NCI-H2196 treated with DMSO at 0.1 percent for 48 hours (cell line): ENCODE measurements at regions not wholly inside any gene's neighbourhood (a gene's known extent, or its start where the extent isn't known, plus 50 kb on each side); places are given as distances from the start of the nearest gene placed in this dataset.
"Not testable (repeated sequence)": the region's sequence is repeated elsewhere in the genome, so short reads cannot be mapped to it uniquely, and the experiment has no call there.

ENCODE experiments used
- DNase-seq: peaks from one replicate; lab custom pipeline; 2025; ENCODE audit not compliant: unreplicated experiment; lab: John Stamatoyannopoulos, UW

DNA sequence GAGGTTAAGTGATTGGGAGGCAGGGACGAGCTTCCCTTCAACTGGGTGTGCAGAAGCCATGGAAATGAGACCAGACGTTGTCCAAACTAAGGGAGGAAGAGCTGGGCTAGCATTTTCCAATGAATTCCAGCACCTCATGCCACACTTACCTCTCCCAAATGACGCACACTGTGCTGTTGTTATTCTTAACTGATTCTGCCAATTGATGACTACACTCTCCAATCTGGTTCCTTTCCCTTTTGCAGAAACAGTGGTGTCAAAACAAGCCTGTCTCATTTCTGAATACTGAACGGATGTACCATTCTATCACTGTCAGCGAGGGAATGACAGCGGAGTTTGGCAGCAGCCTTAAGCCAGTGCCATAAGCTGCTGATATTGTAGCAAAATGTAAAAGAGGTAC, 380.5 kb upstream of the HNRNPA3 start:
- DNase-seq = no peak

DNA sequence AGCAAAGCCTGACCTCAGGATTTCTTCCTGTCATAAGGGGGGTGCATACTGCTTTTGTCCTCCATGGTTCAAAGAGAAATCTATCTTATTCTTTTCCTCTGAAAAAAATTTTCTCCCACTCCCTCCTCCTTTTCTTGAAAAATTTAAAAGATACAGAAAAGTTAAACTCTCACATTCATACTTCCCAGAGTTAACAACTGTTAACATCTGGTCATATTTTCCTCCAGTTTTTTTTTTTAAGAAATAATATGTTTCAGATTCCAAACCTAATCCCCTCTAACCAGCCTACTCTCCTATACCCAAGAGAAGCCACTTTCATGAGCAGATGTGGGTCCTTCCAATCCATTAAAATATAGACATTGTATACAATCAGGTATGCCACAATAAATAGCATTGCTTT, 378.9 kb upstream of the HNRNPA3 start:
- no peak for DNase-seq

GRCh38 chr2:176834226-176834625, 378.4 kb upstream of the HNRNPA3 start:
- no peak for DNase-seq

GRCh38 chr2:176843208-176843607, 369.4 kb upstream of the HNRNPA3 start:
- no peak for DNase-seq

- DNase-seq = no peak
Measured at GRCh38 chr2:176844461-176844860, 368.1 kb upstream of the HNRNPA3 start.

GRCh38 chr2:176845718-176846117, 366.9 kb upstream of the HNRNPA3 start:
- no peak for DNase-seq

- no peak for DNase-seq
Measured at GRCh38 chr2:176847575-176847974, 365.0 kb upstream of the HNRNPA3 start.

GRCh38 chr2:176848844-176849243, 363.8 kb upstream of the HNRNPA3 start:
- DNase-seq = no peak

DNA sequence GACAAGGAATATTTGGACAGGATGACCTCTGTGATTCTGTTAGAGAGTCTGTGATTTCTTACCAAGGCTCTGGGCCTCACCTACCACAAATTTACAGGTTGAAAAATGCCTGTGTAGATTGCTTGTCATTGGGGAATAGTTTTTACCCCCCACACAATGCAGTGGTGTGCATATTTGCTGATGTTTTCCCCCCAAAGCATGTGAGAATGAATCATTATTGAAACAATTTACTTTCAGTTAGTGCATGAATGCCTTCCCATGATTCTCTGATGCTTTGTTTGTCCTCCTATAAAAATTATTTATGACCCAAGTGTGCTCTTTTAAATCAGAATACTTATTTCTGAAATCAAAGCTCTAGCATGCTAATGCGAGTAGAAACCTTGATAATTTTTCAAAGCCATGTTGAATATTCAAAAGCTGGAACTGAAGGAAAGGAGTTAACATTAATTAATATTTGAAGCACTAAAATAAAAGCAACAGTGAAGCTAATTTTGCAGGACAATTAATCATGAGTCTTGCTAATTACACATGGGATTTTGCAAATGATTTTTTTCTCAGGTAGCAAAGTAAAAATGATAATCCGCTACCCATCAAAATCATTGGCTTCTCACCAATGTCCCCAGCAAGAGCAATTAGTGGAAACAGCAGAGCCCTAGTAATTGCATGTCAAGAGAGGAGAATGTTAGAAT, 361.2 kb upstream of the HNRNPA3 start:
- DNase-seq = no peak

DNA sequence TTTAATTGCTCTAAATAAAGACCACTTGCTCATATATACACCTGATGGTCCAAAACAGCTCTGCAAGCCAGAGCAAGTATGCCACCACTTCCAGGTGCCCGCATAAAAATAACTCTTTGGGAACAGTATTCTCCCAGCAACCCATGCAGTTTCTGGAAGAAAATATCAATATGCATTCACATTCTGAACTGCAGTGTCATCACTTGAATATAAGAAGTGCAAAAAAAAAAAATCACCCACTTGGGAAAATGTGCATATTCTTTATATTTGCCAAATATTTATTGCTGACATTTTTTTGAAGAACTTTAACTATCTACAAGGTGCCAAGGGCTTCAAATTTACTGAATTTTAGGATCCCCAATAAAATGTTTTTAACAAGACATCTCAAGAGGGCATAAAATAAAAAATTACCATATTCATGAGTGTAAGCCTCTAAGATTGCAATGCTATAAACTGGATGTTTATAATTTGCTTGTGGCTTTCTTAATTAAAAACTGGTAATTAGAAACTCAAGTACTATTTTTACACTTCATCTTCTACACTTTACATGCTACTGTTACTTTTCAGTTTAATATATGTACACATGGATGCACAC, 360.6 kb upstream of the HNRNPA3 start:
- DNase-seq = no peak

- peak; percentile 12 for DNase-seq
Measured at GRCh38 chr2:176852667-176853066, 359.9 kb upstream of the HNRNPA3 start.

DNA sequence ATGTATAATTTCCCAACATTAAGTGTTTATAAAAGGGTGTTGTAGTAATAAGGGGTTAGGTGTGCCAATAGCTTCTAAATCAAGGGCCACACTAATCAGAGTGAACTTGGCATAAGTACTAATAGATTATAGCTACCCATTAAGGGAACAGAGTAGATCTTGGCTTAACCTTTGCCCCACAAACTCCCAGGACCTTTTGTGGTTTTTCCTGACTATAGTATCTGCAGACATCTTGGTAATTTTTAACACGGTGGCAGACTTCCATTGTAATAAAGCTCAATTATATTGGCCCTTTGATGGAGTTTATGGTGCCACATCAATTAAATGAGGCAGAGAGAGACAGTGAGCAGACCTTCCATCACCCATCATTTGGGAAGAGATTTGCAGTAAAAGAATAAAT, 358.5 kb upstream of the HNRNPA3 start:
- no peak for DNase-seq

- DNase-seq = peak; percentile 54
Measured at GRCh38 chr2:176854878-176855277, 357.7 kb upstream of the HNRNPA3 start.

- DNase-seq = no peak
Measured at GRCh38 chr2:176856683-176857082, 355.9 kb upstream of the HNRNPA3 start.

GRCh38 chr2:176865336-176865735, 347.3 kb upstream of the HNRNPA3 start:
- DNase-seq = no peak

- no peak for DNase-seq
Measured at GRCh38 chr2:176872406-176872805, 340.2 kb upstream of the HNRNPA3 start.

DNA sequence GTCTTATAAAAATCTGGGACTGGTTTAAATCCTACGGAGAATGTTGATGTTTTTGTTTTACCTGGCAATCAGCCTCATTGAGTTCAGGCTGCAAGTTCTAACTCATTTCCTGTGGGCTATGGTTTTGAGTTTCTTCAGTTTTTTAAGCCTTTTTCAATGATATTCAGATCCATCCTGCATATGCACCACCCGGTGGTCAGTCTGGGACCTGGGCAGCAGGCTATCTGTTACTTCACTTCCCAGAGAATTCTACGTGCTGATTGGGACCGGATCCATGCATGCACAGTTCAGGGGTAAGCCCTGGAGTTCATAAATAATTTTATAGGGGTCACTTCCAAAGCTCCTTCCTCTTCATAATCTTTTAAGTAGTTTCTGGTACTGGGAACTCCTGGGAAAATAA, 339.2 kb upstream of the HNRNPA3 start:
- DNase-seq = no peak

- no peak for DNase-seq
Measured at GRCh38 chr2:176876493-176877103, 336.0 kb upstream of the HNRNPA3 start.

GRCh38 chr2:176879426-176879995, 333.1 kb upstream of the HNRNPA3 start:
- DNase-seq = no peak

DNA sequence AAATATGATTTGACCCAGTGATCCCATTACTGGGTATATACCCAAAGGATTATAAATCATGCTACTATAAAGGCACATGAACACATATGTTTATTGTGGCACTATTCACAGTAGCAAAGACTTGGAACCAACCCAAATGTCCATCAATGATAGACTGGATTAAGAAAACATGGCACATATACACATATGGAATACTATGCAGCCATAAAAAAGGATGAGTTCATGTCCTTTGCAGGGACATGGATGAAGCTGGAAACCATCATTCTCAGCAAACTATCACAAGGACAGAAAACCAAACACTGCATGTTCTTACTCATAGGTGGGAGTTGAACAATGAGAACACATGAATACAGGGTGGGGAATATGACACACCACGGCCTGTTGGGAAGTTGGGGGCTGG, 330.5 kb upstream of the HNRNPA3 start:
- not testable (repeated sequence) for DNase-seq

DNA sequence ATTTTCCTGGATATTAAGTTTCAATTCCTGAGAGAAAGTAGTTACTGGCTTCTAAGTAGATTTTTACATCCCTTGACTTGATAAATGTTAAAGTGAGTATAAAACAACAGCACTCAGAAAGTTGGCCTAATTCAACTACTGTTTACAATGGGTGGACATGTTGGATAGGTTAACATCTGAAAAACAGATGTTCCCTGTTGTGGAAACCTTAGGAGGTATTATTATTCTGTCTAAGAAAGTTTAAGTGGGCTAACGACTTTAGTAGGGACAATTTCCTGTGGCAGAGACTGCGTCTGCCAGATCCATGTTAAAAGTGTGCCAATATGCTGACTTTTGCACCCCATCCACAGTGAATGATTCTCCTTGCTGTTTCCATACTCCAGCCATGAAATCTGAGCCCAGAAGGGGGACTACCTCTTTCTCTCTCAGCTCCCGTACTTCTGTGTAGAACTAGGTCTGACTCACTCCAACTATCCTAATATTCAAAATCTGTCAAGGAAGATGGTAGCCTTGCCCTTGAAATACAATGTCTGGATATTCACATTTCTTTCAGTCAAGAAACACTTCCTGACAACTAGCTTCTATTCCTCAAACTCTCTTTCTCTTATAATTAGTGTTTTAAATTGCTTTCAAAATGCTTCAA, 327.5 kb upstream of the HNRNPA3 start:
- no peak for DNase-seq

DNA sequence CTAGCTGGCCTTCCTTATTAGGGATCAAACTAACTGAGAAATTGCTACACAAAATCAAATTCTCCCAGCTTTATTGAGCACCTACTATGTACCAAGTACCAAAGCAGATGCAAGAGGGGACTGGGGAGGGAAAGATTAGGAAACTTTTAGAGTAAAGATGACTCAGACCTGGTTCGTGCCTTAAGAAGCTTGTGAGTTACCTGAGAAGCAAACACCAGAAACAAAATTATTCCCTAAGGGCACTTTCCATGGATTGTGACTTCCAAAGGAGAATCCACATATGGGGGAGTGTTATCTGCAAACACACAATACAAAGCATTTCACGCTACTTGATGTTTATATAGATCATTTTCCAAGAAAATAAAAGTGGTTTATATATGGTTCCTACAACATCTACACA, 326.9 kb upstream of the HNRNPA3 start:
- no peak for DNase-seq
